Ectodermal cell (in vitro differentiated cells): ENCODE measurements at regions not wholly inside any gene's neighbourhood (a gene's known extent, or its start where the extent isn't known, plus 50 kb on each side); places are given as distances from the start of the nearest gene placed in this dataset.

ENCODE experiments used
- H3K27ac ChIP-seq: 2 replicates; pipeline ENCODE4 v1.7.0; 2013; ENCODE audit warnings: mild to moderate bottlenecking, low read depth, low read length; ENCODE audit not compliant: insufficient read depth, poor library complexity, severe bottlenecking
- H3K27me3 ChIP-seq: 2 replicates; pipeline ENCODE4 v1.7.0; 2013; ENCODE audit warnings: mild to moderate bottlenecking, low read length; ENCODE audit not compliant: insufficient read depth, control insufficient read depth, poor library complexity, severe bottlenecking
- H3K36me3 ChIP-seq: one replicate; pipeline ENCODE4 v1.7.0; 2013; ENCODE audit warnings: low read length; ENCODE audit not compliant: control insufficient read depth, insufficient read depth
- H3K4me1 ChIP-seq: one replicate; pipeline ENCODE4 v1.7.0; 2013; ENCODE audit warnings: low read length; ENCODE audit not compliant: control insufficient read depth, insufficient read depth
- H3K4me3 ChIP-seq: 2 replicates; pipeline ENCODE4 v1.7.0; 2013; ENCODE audit warnings: low read depth, low read length, control low read depth; ENCODE audit not compliant: insufficient read depth
- H3K9me3 ChIP-seq: 2 replicates; pipeline ENCODE4 v1.7.0; 2013; ENCODE audit warnings: mild to moderate bottlenecking, low read length, moderate library complexity; ENCODE audit not compliant: control insufficient read depth
- WGBS, 2 experiments: methylation state at CpG; one replicate each; pipeline ENCODE4 v1.1.7; 2013; ENCODE audit warnings: missing lambda C conversion rate in 2 of 2; 5-methylcytosine and 5-hydroxymethylcytosine counted together

DNA sequence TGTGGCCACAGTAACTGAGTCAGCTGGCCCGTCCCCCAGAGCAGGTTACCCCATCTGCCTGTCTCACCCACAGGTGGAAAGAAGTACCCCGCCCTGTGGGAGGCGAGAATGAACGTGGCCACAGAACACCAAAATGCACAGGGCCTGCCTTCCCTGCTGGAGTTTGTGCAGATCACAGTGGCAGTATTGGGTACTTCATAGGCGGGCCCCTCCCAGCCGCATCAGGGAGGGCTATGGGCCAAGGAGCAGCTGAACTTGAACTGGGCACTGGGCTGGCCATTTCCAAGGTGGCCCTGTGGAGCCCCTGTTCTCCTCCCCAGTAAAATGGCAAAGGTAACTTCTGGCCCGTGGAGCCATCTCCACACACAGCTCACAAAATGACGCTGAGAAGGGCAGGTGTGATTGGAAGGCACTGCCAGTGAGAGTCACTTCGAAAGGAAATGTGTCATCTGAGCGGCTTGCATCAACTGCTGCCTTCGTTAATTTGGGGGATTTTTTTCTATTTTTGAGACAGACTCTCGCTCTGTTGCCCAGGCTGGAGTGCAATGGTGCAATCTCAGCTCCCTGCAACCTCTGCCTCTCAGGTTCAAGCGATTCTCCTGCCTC is 162.9 kb downstream of the ENGASE start:
- WGBS, 2 experiments = 92 to 93% methylated on average over 13 of the region's 13 CpGs
- Histone ChIP-seq H3K4me1 (peaks cover 4% of the 10 kb centered on the region), H3K27me3 (no peaks in the 10 kb centered on the region), H3K27ac (no peak overlapping the region), H3K9me3 (no peaks in the 10 kb centered on the region), H3K4me3 (no peak overlapping the region), H3K36me3 (no peaks in the 10 kb centered on the region)

GRCh38 chr17:79235808-79236207 is 161.2 kb downstream of the ENGASE start:
- no peak overlapping the region for H3K4me3 ChIP-seq
- WGBS, 2 experiments = 82 to 84% methylated on average over 10 of the region's 10 CpGs
- H3K27ac ChIP-seq = no peak overlapping the region
- H3K27me3 ChIP-seq = no peaks in the 10 kb centered on the region
- H3K4me1 ChIP-seq = peaks cover 4% of the 10 kb centered on the region
- H3K36me3 ChIP-seq = no peaks in the 10 kb centered on the region
- H3K9me3 ChIP-seq = no peaks in the 10 kb centered on the region

DNA sequence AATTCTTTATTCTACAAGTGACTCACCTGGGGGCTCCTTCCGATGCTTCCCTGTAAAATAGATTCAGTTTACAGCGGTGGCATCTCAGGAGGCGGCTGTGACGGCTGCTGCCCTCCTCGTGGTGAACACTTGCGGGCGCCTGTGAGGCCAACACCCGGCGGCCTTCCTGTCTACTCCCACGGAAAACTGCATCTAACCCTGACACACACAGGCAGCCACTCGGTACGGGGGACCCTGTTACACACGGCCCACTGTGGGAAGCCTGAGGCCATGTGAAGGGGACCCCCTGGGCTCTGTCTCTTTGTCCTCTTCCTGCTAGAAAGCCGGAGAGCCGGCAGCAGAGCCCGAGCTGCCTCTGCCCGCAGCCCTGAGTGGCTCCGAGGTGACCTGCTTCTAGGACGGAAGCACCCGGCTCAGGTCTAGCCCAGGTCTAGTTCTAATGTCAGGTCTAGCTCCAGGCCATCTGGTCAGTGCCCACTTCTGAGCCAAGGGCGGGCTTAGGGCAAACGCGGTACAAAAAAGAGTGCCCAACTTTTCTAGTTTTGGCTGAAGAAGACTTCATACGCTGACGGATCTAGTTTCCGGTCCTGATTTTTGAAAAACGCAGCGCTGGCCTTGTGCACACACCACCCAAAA is 159.4 kb downstream of the ENGASE start:
- 77 to 80% methylated on average over 28 of the region's 28 CpGs for WGBS, 2 experiments
- Histone ChIP-seq H3K27ac (no peak overlapping the region), H3K4me3 (no peak overlapping the region), H3K9me3 (no peaks in the 10 kb centered on the region), H3K27me3 (no peaks in the 10 kb centered on the region), H3K4me1 (peaks cover 4% of the 10 kb centered on the region), H3K36me3 (no peaks in the 10 kb centered on the region)

DNA sequence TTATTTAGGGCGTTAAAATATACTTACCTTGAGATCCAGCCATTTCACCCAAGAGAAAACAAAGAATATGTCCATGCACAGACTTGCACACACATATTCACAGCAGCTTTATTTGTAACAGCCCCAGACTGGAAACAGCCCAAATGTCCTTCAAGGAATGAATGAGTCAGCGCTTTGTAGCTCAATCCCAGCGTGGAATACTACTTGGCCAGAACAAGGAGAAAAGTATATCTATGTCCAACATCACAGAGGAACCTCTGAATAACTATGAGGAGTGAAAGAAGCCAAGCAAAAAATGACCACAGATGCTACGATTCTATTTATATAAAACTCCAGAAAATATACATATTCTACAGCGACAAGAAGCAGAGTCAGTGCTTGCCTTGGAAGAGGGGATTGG is 158.3 kb downstream of the ENGASE start:
- Histone ChIP-seq H3K4me1 (peaks cover 4% of the 10 kb centered on the region), H3K27me3 (no peaks in the 10 kb centered on the region), H3K4me3 (no peak overlapping the region), H3K27ac (no peak overlapping the region), H3K9me3 (no peaks in the 10 kb centered on the region), H3K36me3 (no peaks in the 10 kb centered on the region)
- WGBS, 2 experiments = 90 to 97% methylated on average over 4 to 5 of the region's 5 CpGs

DNA sequence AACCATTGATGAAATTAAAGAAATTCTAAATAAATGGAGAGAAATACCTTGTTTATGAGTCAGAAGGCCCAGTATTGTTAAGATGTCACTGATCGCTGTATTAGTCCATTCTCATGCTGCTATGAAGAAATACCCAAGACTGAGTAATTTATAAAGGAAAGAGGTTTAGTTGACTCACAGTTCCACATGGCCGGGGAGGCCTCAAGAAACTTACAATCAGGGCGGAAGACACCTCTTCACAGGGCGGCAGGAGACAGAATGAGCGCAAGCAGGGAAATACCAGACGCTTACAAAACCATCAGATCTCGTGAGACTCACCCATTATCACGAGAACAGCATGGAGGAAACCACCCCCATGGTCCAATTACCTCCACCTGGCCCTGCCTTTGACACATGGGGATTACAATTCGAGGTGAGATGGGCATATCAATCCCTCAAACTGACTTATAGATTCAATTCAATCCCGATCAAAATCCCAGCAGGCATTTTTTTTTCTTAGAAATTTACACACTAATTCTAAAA is 157.2 kb downstream of the ENGASE start:
- H3K4me1 ChIP-seq = peaks cover 8% of the 10 kb centered on the region
- WGBS, 2 experiments = 90 to 94% methylated on average over 10 of the region's 10 CpGs
- H3K36me3 ChIP-seq = no peaks in the 10 kb centered on the region
- no peak overlapping the region for H3K4me3 ChIP-seq
- no peaks in the 10 kb centered on the region for H3K9me3 ChIP-seq
- no peaks in the 10 kb centered on the region for H3K27me3 ChIP-seq
- no peak overlapping the region for H3K27ac ChIP-seq

DNA sequence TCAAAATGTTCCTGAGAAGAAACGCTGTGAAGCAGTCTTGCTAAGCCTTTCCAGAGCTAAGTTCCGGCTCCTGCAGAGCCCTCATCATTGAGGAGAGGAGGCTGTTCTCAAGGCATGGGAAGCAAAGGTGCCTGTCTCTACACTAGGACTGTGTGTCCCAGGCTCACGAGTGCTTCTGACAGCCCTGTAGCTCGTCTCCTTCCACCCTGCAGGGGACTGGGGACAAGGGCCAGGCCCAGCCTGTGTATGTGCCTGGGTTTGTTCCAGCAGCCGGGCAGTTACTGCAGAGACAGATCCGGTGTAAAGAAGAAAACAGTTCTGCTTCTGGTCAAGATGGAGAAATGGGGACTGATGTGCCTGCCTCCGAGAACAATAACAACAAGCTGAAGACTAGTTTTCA is 156.0 kb downstream of the ENGASE start:
- Histone ChIP-seq H3K36me3 (no peaks in the 10 kb centered on the region), H3K9me3 (no peaks in the 10 kb centered on the region), H3K27me3 (no peaks in the 10 kb centered on the region), H3K4me1 (peaks cover 8% of the 10 kb centered on the region), H3K27ac (no peak overlapping the region), H3K4me3 (no peak overlapping the region)
- 92 to 93% methylated on average over 7 of the region's 7 CpGs for WGBS, 2 experiments

DNA sequence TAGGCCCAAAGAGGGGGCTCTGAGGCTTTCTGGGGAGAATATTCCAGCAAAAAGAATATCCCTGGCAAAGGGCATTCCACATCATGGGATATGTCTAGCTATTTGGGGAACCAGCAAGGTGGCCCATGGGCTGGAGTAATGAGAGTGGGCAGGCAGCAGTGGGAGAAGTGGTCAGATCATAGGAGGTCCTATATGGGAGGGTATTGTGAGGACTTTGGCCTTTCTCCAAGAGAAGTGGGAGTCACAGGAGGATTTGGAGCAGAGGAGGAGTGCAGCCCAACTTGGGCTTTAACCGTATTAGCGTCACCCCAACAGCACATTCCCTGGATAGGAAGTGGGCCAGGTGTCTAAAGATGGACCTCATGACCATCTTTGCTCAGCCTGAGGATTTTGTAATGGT is 151.4 kb downstream of the ENGASE start:
- Histone ChIP-seq H3K4me1 (peaks cover 20% of the 10 kb centered on the region), H3K36me3 (no peaks in the 10 kb centered on the region), H3K4me3 (no peak overlapping the region), H3K9me3 (no peaks in the 10 kb centered on the region), H3K27me3 (no peaks in the 10 kb centered on the region), H3K27ac (no peak overlapping the region)
- 93 to 97% methylated on average over 2 of the region's 2 CpGs for WGBS, 2 experiments

- 88 to 92% methylated on average over 5 of the region's 5 CpGs for WGBS, 2 experiments
- peaks cover 7% of the 10 kb centered on the region for H3K27me3 ChIP-seq
- no peak overlapping the region for H3K4me3 ChIP-seq
- peaks cover 31% of the 10 kb centered on the region for H3K4me1 ChIP-seq
- H3K9me3 ChIP-seq = no peaks in the 10 kb centered on the region
- no peaks in the 10 kb centered on the region for H3K36me3 ChIP-seq
- H3K27ac ChIP-seq = no peak overlapping the region
Measured at GRCh38 chr17:79224903-79225302, 150.3 kb downstream of the ENGASE start.

GRCh38 chr17:79224476-79224875 is 149.9 kb downstream of the ENGASE start:
- Histone ChIP-seq H3K4me3 (no peak overlapping the region), H3K27ac (no peak overlapping the region), H3K36me3 (no peaks in the 10 kb centered on the region), H3K9me3 (no peaks in the 10 kb centered on the region), H3K27me3 (peaks cover 9% of the 10 kb centered on the region), H3K4me1 (peaks cover 33% of the 10 kb centered on the region)
- WGBS, 2 experiments = 92 to 93% methylated on average over 4 of the region's 4 CpGs

GRCh38 chr17:79223953-79224352 is 149.3 kb downstream of the ENGASE start:
- no peaks in the 10 kb centered on the region for H3K36me3 ChIP-seq
- no peak overlapping the region for H3K27ac ChIP-seq
- WGBS, 2 experiments = 86 to 88% methylated on average over 8 of the region's 8 CpGs
- H3K4me1 ChIP-seq = peaks cover 37% of the 10 kb centered on the region
- no peak overlapping the region for H3K4me3 ChIP-seq
- no peaks in the 10 kb centered on the region for H3K9me3 ChIP-seq
- peaks cover 13% of the 10 kb centered on the region for H3K27me3 ChIP-seq
